H1 (cell line): ENCODE measurements at regions not wholly inside any gene's neighbourhood (a gene's known extent, or its start where the extent isn't known, plus 50 kb on each side); places are given as distances from the start of the nearest gene placed in this dataset.

Experiments used
- CTCF ChIA-PET: fragments of 300-600 bp; sonication (Branson Sonifier 250); formaldehyde crosslinking; loops from one replicate; lab custom pipeline; 2021; ENCODE audit not compliant: partially characterized antibody; lab: Charles Lee
- POLR2A ChIA-PET: fragments of 300-600 bp; sonication (Branson Sonifier 250); formaldehyde crosslinking; loops from one replicate; lab custom pipeline; 2021; ENCODE audit warnings: inconsistent platforms; ENCODE audit not compliant: partially characterized antibody; lab: Charles Lee
- DNase-seq, 2 experiments: peaks; one replicate each; pipeline versions ENCODE4 v3.0.0 to v3.0.0-alpha.2; 2010 to 2022; ENCODE audit warnings: low spot score in 2 of 2, low read depth in 1 of 2, mixed read lengths in 1 of 2
- FAIRE-seq: peaks from 2 replicates; lab custom pipeline; 2011; peaks lifted over from hg19 to GRCh38; lab: Jason Lieb, UNC
- H2AFZ ChIP-seq: 2 replicates; pipeline ENCODE4 v1.8.1; 2012; ENCODE audit warnings: low read length, inconsistent platforms
- H2AK5ac ChIP-seq: 2 replicates; pipeline ENCODE4 v1.6.1; 2013; ENCODE audit warnings: low read depth, low read length
- H2BK120ac ChIP-seq: replicated peaks from 2 replicates; pipeline ENCODE3; 2013; ENCODE audit warnings: low read depth, low read length, inconsistent platforms
- H2BK12ac ChIP-seq: 2 replicates; pipeline ENCODE4 v1.6.1; 2013; ENCODE audit warnings: low read depth, low read length
- H2BK15ac ChIP-seq: 2 replicates; pipeline ENCODE4 v1.6.1; 2013; ENCODE audit warnings: low read length
- H2BK20ac ChIP-seq: 2 replicates; pipeline ENCODE4 v1.6.1; 2013; ENCODE audit warnings: low read length
- H2BK5ac ChIP-seq: 2 replicates; pipeline ENCODE4 v1.6.1; 2013; ENCODE audit warnings: low read depth, low read length
- H3K14ac ChIP-seq: 2 replicates; pipeline ENCODE4 v1.6.1; 2013; ENCODE audit warnings: inconsistent platforms; ENCODE audit not compliant: insufficient read length
- H3K18ac ChIP-seq: 2 replicates; pipeline ENCODE4 v1.6.1; 2013; ENCODE audit warnings: low read length; ENCODE audit errors: extremely low read depth
- H3K23ac ChIP-seq: 2 replicates; pipeline ENCODE4 v1.6.1; 2013; ENCODE audit warnings: inconsistent platforms; ENCODE audit not compliant: insufficient read length
- H3K23me2 ChIP-seq: 2 replicates; pipeline ENCODE4 v1.6.1; 2013; ENCODE audit warnings: low read depth, low read length
- H3K27ac ChIP-seq: 2 replicates; pipeline ENCODE4 v1.6.1; 2011; ENCODE audit warnings: low read depth, low read length, inconsistent platforms
- H3K27me3 ChIP-seq, 4 experiments: replicated peaks in 1 of 4; 1 replicate in 1 of 4; 2 replicates in 3 of 4; pipeline versions ENCODE4 v1.6.1 to v1.8.1; 2011 to 2013; ENCODE audit warnings: low read length in 3 of 4, mild to moderate bottlenecking in 3 of 4, inconsistent platforms in 2 of 4, mixed read lengths in 2 of 4, moderate library complexity in 1 of 4; ENCODE audit not compliant: control insufficient read depth in 3 of 4, insufficient read depth in 3 of 4; ENCODE audit errors: extremely low read depth in 1 of 4
- H3K36me3 ChIP-seq, 4 experiments: 2 replicates each; pipeline versions ENCODE4 v1.6.1 to v1.8.1; 2011 to 2013; ENCODE audit warnings: mild to moderate bottlenecking in 4 of 4, low read length in 3 of 4, moderate library complexity in 2 of 4, control low read depth in 1 of 4, inconsistent platforms in 1 of 4; ENCODE audit not compliant: insufficient read depth in 4 of 4, control insufficient read depth in 2 of 4
- H3K4ac ChIP-seq: replicated peaks from 2 replicates; pipeline ENCODE3; 2013; ENCODE audit warnings: low read length, low read depth, mixed read lengths, inconsistent platforms; ENCODE audit not compliant: insufficient read length
- H3K4me1 ChIP-seq, 4 experiments: replicated peaks in 1 of 4; 1 replicate in 1 of 4; 2 replicates in 3 of 4; pipeline versions ENCODE4 v1.6.1 to v1.8.1; 2011 to 2013; ENCODE audit warnings: low read length in 3 of 4, inconsistent platforms in 2 of 4, mixed read lengths in 1 of 4; ENCODE audit not compliant: insufficient read depth in 4 of 4, control insufficient read depth in 3 of 4
- H3K4me2 ChIP-seq, 2 experiments: 2 replicates each; pipeline versions ENCODE4 v1.6.1 to v1.8.1; 2011 to 2013; ENCODE audit warnings: low read depth in 2 of 2, low read length in 2 of 2, control low read depth in 1 of 2, inconsistent platforms in 1 of 2, mild to moderate bottlenecking in 1 of 2; ENCODE audit not compliant: insufficient read depth in 1 of 2
- H3K4me3 ChIP-seq, 4 experiments: fragments of 200-600, 300-600 bp in 1 of 4; sonication (generic), shearing (Covaris generic), sonication (Bioruptor Twin) in 1 of 4; 2 replicates each; pipeline versions ENCODE4 v1.5.1 to v1.8.1; 2011 to 2016; ENCODE audit warnings: low read length in 4 of 4, low read depth in 3 of 4, control low read depth in 2 of 4, inconsistent platforms in 2 of 4, mild to moderate bottlenecking in 2 of 4, mixed read lengths in 1 of 4, moderate library complexity in 1 of 4; ENCODE audit not compliant: insufficient read depth in 2 of 4; ENCODE audit errors: extremely low read depth in 1 of 4
- H3K56ac ChIP-seq: replicated peaks from 2 replicates; pipeline ENCODE3; 2013; ENCODE audit warnings: low read depth, mild to moderate bottlenecking, mixed read lengths, low read length, inconsistent platforms; ENCODE audit not compliant: insufficient read length
- H3K79me1 ChIP-seq: 2 replicates; pipeline ENCODE4 v1.6.1; 2013; ENCODE audit warnings: low read depth, low read length, control low read depth
- H3K79me2 ChIP-seq, 2 experiments: 2 replicates each; pipeline versions ENCODE4 v1.6.1 to v1.8.1; 2012 to 2013; ENCODE audit warnings: low read length in 2 of 2, mild to moderate bottlenecking in 2 of 2, inconsistent platforms in 1 of 2; ENCODE audit not compliant: insufficient read depth in 2 of 2, control insufficient read depth in 1 of 2
- H3K9ac ChIP-seq, 4 experiments: replicated peaks in 1 of 4; 1 replicate in 1 of 4; 2 replicates in 3 of 4; pipeline versions ENCODE4 v1.6.1 to v1.8.1; 2011 to 2013; ENCODE audit warnings: low read depth in 3 of 4, low read length in 3 of 4, control low read depth in 2 of 4, mild to moderate bottlenecking in 2 of 4, moderate library complexity in 2 of 4, inconsistent platforms in 1 of 4; ENCODE audit errors: extremely low read depth in 1 of 4
- H3K9me3 ChIP-seq, 2 experiments: 2 replicates each; pipeline versions ENCODE4 v1.6.1 to v1.8.1; 2012 to 2013; ENCODE audit warnings: mild to moderate bottlenecking in 2 of 2, moderate library complexity in 2 of 2, control low read depth in 1 of 2, inconsistent platforms in 1 of 2, low read depth in 1 of 2, low read length in 1 of 2, mixed read lengths in 1 of 2; ENCODE audit not compliant: insufficient read depth in 2 of 2
- H4K20me1 ChIP-seq, 2 experiments: replicated peaks in 1 of 2; 2 replicates each; pipeline versions ENCODE3 to v1.8.1; 2011 to 2013; ENCODE audit warnings: inconsistent platforms in 2 of 2, low read length in 2 of 2, mild to moderate bottlenecking in 1 of 2; ENCODE audit not compliant: insufficient read depth in 2 of 2, control insufficient read depth in 1 of 2
- H4K5ac ChIP-seq: 2 replicates; pipeline ENCODE4 v1.6.1; 2013; ENCODE audit warnings: low read length, low read depth, mixed read lengths, inconsistent platforms; ENCODE audit not compliant: insufficient read length
- H4K8ac ChIP-seq: 2 replicates; pipeline ENCODE4 v1.8.0; 2013; ENCODE audit warnings: mild to moderate bottlenecking, moderate library complexity, low read length, inconsistent platforms; ENCODE audit not compliant: insufficient read depth; ENCODE audit errors: extremely low read depth
- H4K91ac ChIP-seq: replicated peaks from 2 replicates; pipeline ENCODE3; 2013; ENCODE audit warnings: low read length, mixed read lengths, inconsistent platforms; ENCODE audit not compliant: insufficient read length
- EGR1 ChIP-seq: IDR thresholded peaks from 2 replicates; pipeline ENCODE4 v1.6.1; 2011; ENCODE audit warnings: low read depth, low read length, borderline replicate concordance
- JUND ChIP-seq: IDR thresholded peaks from 2 replicates; pipeline ENCODE4 v1.6.1; 2011; ENCODE audit warnings: mild to moderate bottlenecking, improper control_type of control experiment, low read length
- KDM1A ChIP-seq: fragments of 200-600, 300-600 bp; sonication (generic); IDR thresholded peaks from 2 replicates; pipeline ENCODE4 v1.7.1; 2016; ENCODE audit warnings: mild to moderate bottlenecking, low read length, borderline replicate concordance
- PHF8 ChIP-seq: fragments of 200-600 bp; sonication (generic); conservative IDR thresholded peaks from 2 replicates; pipeline ENCODE4 v1.7.1; 2012; ENCODE audit warnings: low read depth, mild to moderate bottlenecking, inconsistent platforms, low read length, moderate library complexity
- SP4 ChIP-seq: IDR thresholded peaks from 2 replicates; pipeline ENCODE4 v1.6.1; 2012; ENCODE audit warnings: low read length, inconsistent platforms
- WGBS, 2 experiments: shearing (Covaris generic) in 1 of 2; methylation state at CpG; one replicate each; pipeline versions ENCODE4 v1.1.6 to v1.1.7; 2013 to 2015; ENCODE audit warnings: low lambda C conversion rate in 2 of 2, mixed read lengths in 2 of 2, inconsistent platforms in 1 of 2, low coverage in 1 of 2, missing lambda C conversion rate in 1 of 2; ENCODE audit not compliant: insufficient replicate concordance in 2 of 2, insufficient coverage in 1 of 2, insufficient read length in 1 of 2; ENCODE audit errors: extremely low coverage in 1 of 2, missing lambda C conversion rate in 1 of 2; 5-methylcytosine and 5-hydroxymethylcytosine counted together

DNA sequence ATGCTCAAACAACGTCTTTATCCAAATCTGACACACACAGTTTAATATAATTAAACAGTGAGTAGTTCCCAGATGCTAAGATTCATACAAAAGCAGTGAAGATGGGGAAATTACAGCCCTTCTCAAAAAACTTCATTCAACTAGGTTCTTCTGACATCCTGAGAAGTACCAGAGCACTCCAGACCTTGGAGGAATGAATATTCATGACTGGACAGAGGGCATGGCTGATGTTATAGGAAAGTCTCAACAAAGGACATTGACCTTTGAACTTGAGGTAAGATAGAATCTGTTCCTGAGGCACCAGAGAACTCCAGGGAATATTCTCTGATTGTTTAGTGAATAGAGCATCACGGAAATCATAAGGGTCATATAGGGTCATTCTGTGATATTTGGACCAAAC lies 106.4 kb upstream of the SLC5A12 start:
- FAIRE-seq (no peak), DNase-seq (no peak)
- Histone ChIP-seq H2BK15ac (no peak overlapping the region), H3K79me1 (no peaks in the 10 kb centered on the region), H4K91ac (no peak overlapping the region), H3K18ac (no peak overlapping the region), H3K4me3 (no peak overlapping the region), H2AFZ (no peak overlapping the region), H3K27me3 (no peaks in the 10 kb centered on the region), H3K56ac (no peak overlapping the region), H3K36me3 (no peaks in the 10 kb centered on the region), H4K8ac (no peak overlapping the region), H3K27ac (no peak overlapping the region), H3K9me3 (peaks cover 13 to 18% of the 10 kb centered on the region in 2 experiments), H4K20me1 (no peaks in the 10 kb centered on the region), H3K4me2 (no peak overlapping the region), H3K79me2 (no peaks in the 10 kb centered on the region), H2BK120ac (no peak overlapping the region), H2BK5ac (no peak overlapping the region), H3K4ac (no peak overlapping the region), H3K9ac (no peak overlapping the region), H4K5ac (no peak overlapping the region), H3K4me1 (no peaks in the 10 kb centered on the region), H2BK20ac (no peak overlapping the region), H3K14ac (no peak overlapping the region), H2BK12ac (no peak overlapping the region), H2AK5ac (no peak overlapping the region), H3K23ac (no peak overlapping the region), H3K23me2 (no peaks in the 10 kb centered on the region)
- ChIA-PET POLR2A (no interaction called here), CTCF (no interaction called here)
- WGBS, 2 experiments, result 93% methylated on average over 2 of the region's 2 CpGs; no CpG with 5 or more reads in 1 of the 2 experiments
- TF ChIP-seq PHF8 (no peak), JUND (no peak), EGR1 (no peak), KDM1A (no peak), SP4 (no peak)
